Breast epithelium (tissue), 3 donors: ENCODE measurements at regions not wholly inside any gene's neighbourhood (a gene's known extent, or its start where the extent isn't known, plus 50 kb on each side); places are given as distances from the start of the nearest gene placed in this dataset.

ENCODE experiments used
- CTCF ChIP-seq, 3 donors: fragments of 450-650 bp; IDR thresholded peaks; one replicate each; pipeline ENCODE4 v1.5.1; 2016 to 2017; ENCODE audit warnings: antibody characterized with exemption in 3 of 3, mild to moderate bottlenecking in 3 of 3, moderate library complexity in 3 of 3
- POLR2AphosphoS5 ChIP-seq, 3 donors: sonication (generic); formaldehyde crosslinking; IDR thresholded peaks; one replicate each; pipeline ENCODE4 v1.6.1; 2017; ENCODE audit warnings: antibody characterized with exemption in 3 of 3

GRCh38 chr1:195238313-195238712, 1369.9 kb downstream of the KCNT2 start:
- TF ChIP-seq CTCF (IDR thresholded peaks at IDR 0.05) (no peak), POLR2AphosphoS5 (IDR thresholded peaks at IDR 0.05) (no peak)
